Pancreas (tissue), 10 donors: ENCODE measurements at regions not wholly inside any gene's neighbourhood (a gene's known extent, or its start where the extent isn't known, plus 50 kb on each side); places are given as distances from the start of the nearest gene placed in this dataset.

Experiments
- ATAC-seq, 4 donors: fragments of 200-7000 bp; cut with Tn5 transposase; one replicate each; pipeline versions ENCODE4 v1.8.0 to v1.9.1; 2020; ENCODE audit warnings: mild to moderate bottlenecking in 4 of 4, moderate library complexity in 4 of 4
- DNase-seq, 6 donors: peaks; one replicate each; pipeline ENCODE4 v3.0.0-alpha.2; 2020
- FAIRE-seq: peaks from 2 replicates; lab custom pipeline; 2012; peaks lifted over from hg19 to GRCh38; lab: Jason Lieb, UNC
- H3K27ac ChIP-seq, 4 donors: fragments of 200-600 bp; sonication (generic); 1 replicate in 3 of 4; 2 replicates in 1 of 4; pipeline versions ENCODE4 v1.5.0 to v1.8.0; 2020
- H3K27me3 ChIP-seq, 4 donors: fragments of 200-600 bp; one replicate each; pipeline ENCODE4 v1.8.0; 2021
- H3K36me3 ChIP-seq, 3 donors: fragments of 200-600 bp; sonication (generic) in 1 of 3; one replicate each; pipeline versions ENCODE4 v1.5.0 to v1.8.0; 2020 to 2021
- H3K4me1 ChIP-seq, 3 donors: fragments of 200-600 bp; one replicate each; pipeline ENCODE4 v1.8.0; 2021
- H3K4me3 ChIP-seq, 4 donors: fragments of 200-600 bp; sonication (generic) in 2 of 4; one replicate each; pipeline versions ENCODE4 v1.5.0 to v1.8.0; 2020 to 2021
- H3K9me3 ChIP-seq, 4 donors: fragments of 200-600 bp; one replicate each; pipeline ENCODE4 v1.8.0; 2021
- CTCF ChIP-seq, 4 donors: fragments of 200-600 bp; sonication (generic) in 3 of 4; IDR thresholded peaks; one replicate each; pipeline versions ENCODE4 v1.5.0 to v1.8.0; 2021; ENCODE audit warnings: antibody characterized with exemption in 4 of 4
- WGBS, 2 donors: extraction: QIAGEN DNeasy Blood & Tissue Kit; methylation state at CpG; one replicate each; pipeline ENCODE4 v1.1.7; 2013; 5-methylcytosine and 5-hydroxymethylcytosine counted together
- intact Hi-C, 3 donors: fragments of 100-400 bp; cut with DNase I; formaldehyde crosslinking; loops; one replicate each; pipeline versions ENCODE4 v1.11.1 to v1.14.2; 2022
- donor health status: healthy with polysubstance abuse.
- donor health status: DM: no; HTN: no; CAD: no; lungs with moderate emphysema.
- donor health status: DM: no; HTN: no; CAD: no.
- donor health status: control.
- donor health status: control.
- donor health status: Bipolar disorder and iron deficiency.
- donor health status: DM: yes; HTN: yes; CAD: no.
- donor health status: DM: no; HTN: no; CAD: no.
- donor health status: DM: no; HTN: no; CAD: no.
- donor health status: DM: yes; HTN: yes; CAD: no.

- 49 to 52% methylated on average over 5 of the region's 5 CpGs for WGBS, 2 donors
- Histone ChIP-seq H3K27me3 (peaks cover 0 to 6% (median 1%) of the 10 kb centered on the region in 4 donors), H3K9me3 (no peaks in the 10 kb centered on the region), H3K27ac (no peak overlapping the region), H3K4me1 (no peaks in the 10 kb centered on the region), H3K4me3 (no peak overlapping the region), H3K36me3 (no peaks in the 10 kb centered on the region)
- DNase-seq (no peak), FAIRE-seq (no peak), ATAC-seq (no peak)
- no peak for TF ChIP-seq CTCF (IDR thresholded peaks at IDR 0.05)
- intact Hi-C loops: no loop called here
These were observed 153.3 kb upstream of the TCERG1L start for GRCh38 chr10:131464789-131465188.

- H3K27ac ChIP-seq: no peak overlapping the region
These were observed 158.0 kb upstream of the TCERG1L start for GRCh38 chr10:131469551-131469950.

DNA sequence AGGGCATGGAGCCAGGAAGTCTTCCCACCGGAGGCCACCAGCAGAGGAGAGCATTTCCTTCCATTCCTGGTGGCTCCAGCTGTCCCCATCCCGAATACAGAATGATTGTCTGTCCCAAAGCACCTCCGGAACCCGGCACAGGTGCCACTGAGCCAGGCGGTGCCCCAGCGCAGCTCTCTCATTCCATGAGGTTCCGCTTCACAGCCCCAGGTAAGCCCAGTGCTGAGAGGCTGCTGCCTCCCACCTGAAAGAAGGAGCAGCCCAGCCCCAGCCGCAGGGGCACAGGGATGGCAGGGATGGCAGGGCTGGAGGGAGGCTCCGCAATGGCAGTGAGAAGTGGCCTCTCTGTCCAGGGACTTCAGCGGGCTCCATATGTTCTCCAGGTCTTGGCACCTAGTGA lies 162.1 kb upstream of the TCERG1L start:
- no peak for TF ChIP-seq CTCF (IDR thresholded peaks at IDR 0.05)
- DNase-seq (no peak), FAIRE-seq (no peak), ATAC-seq (no peak)
- H3K36me3 ChIP-seq: no peaks in the 10 kb centered on the region
- WGBS, 2 donors: 74 to 86% methylated on average over 10 of the region's 10 CpGs
- H3K4me1 ChIP-seq: peaks cover 0 to 6% (median 4%) of the 10 kb centered on the region in 3 donors
- H3K9me3 ChIP-seq: no peaks in the 10 kb centered on the region
- H3K27ac ChIP-seq: no peak overlapping the region
- intact Hi-C loops: no loop called here
- H3K27me3 ChIP-seq: no peaks in the 10 kb centered on the region
- no peak overlapping the region for H3K4me3 ChIP-seq

More at GRCh38 chr10:131469551-131469950, 158.0 kb upstream of the TCERG1L start:
- peaks cover 0 to 6% (median 1%) of the 10 kb centered on the region in 4 donors for H3K27me3 ChIP-seq
- no peak overlapping the region for H3K4me3 ChIP-seq
- no peak for ATAC-seq
- intact Hi-C loops: no loop called here
- WGBS, 2 donors: 27 to 35% methylated on average over 2 of the region's 2 CpGs
- H3K36me3 ChIP-seq: no peaks in the 10 kb centered on the region
- no peak for FAIRE-seq
- no peak for TF ChIP-seq CTCF (IDR thresholded peaks at IDR 0.05)
- DNase-seq: no peak
- H3K4me1 ChIP-seq: no peaks in the 10 kb centered on the region
- no peaks in the 10 kb centered on the region for H3K9me3 ChIP-seq

DNA sequence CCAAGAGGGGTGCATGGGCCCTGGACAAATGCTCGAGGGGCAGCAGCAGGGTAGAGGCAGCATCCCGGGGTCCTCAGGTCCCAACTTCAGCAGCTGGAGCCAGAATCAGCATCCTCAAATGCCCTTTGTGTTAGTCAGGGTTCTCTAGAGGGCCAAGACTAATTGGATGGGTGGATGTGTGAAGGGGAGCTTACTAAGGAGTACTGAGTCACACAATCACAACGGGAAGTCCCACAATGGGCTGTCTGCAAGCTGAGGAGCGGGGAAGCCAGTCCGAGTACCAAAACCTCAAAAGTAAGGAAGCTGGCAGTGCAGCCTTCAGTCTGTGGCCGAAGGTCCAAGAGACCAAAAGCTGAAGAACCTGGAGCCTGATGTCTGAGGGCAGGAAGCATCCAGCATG lies 162.9 kb upstream of the TCERG1L start:
- ATAC-seq (no peak), DNase-seq (no peak), FAIRE-seq (no peak)
- intact Hi-C loops: no loop called here
- H3K36me3 ChIP-seq: no peaks in the 10 kb centered on the region
- H3K4me3 ChIP-seq: no peak overlapping the region
- no peaks in the 10 kb centered on the region for H3K27me3 ChIP-seq
- H3K9me3 ChIP-seq: no peaks in the 10 kb centered on the region
- no peak for TF ChIP-seq CTCF (IDR thresholded peaks at IDR 0.05)
- H3K27ac ChIP-seq: no peak overlapping the region
- H3K4me1 ChIP-seq: peaks cover 0 to 6% (median 4%) of the 10 kb centered on the region in 3 donors
- 58 to 78% methylated on average over 6 of the region's 6 CpGs for WGBS, 2 donors

GRCh38 chr10:131475043-131475442 lies 163.5 kb upstream of the TCERG1L start:
- 81 to 84% methylated on average over 11 of the region's 11 CpGs for WGBS, 2 donors
- intact Hi-C loops: no loop called here
- no peak for FAIRE-seq

More at GRCh38 chr10:131475043-131475442, 163.5 kb upstream of the TCERG1L start:
- H3K36me3 ChIP-seq: no peaks in the 10 kb centered on the region
- H3K4me1 ChIP-seq: peaks cover 0 to 6% (median 4%) of the 10 kb centered on the region in 3 donors
- TF ChIP-seq CTCF (IDR thresholded peaks at IDR 0.05): no peak
- no peak overlapping the region for H3K4me3 ChIP-seq
- H3K27me3 ChIP-seq: no peaks in the 10 kb centered on the region
- H3K27ac ChIP-seq: no peak overlapping the region
- H3K9me3 ChIP-seq: no peaks in the 10 kb centered on the region
- ATAC-seq (no peak), DNase-seq (no peak)
